ENCODE measurements at regions not wholly inside any gene's neighbourhood (a gene's known extent, or its start where the extent isn't known, plus 50 kb on each side); places are given as distances from the start of the nearest gene placed in this dataset.
"Not testable (repeated sequence)": the region's sequence is repeated elsewhere in the genome, so short reads cannot be mapped to it uniquely, and the experiment has no call there.

- not testable (repeated sequence) for DNase-seq
Measured at GRCh38 chr7:116373229-116373628, 126.3 kb upstream of the CAV2 start.

- no peak for DNase-seq
Measured at GRCh38 chr7:116377721-116378120, 121.8 kb upstream of the CAV2 start.

GRCh38 chr7:116380025-116380424 lies 119.5 kb upstream of the CAV2 start:
- DNase-seq, result no peak

GRCh38 chr7:116382375-116382774 lies 117.2 kb upstream of the CAV2 start:
- no peak for DNase-seq

GRCh38 chr7:116384936-116385635 lies 114.5 kb upstream of the CAV2 start:
- no peak for DNase-seq

- no peak for DNase-seq
Measured at GRCh38 chr7:116386674-116387073, 112.9 kb upstream of the CAV2 start.

GRCh38 chr7:116390363-116390762 lies 109.2 kb upstream of the CAV2 start:
- DNase-seq, result no peak

- DNase-seq, result no peak
Measured at GRCh38 chr7:116392806-116393205, 106.7 kb upstream of the CAV2 start.

GRCh38 chr7:116393654-116394053 lies 105.9 kb upstream of the CAV2 start:
- DNase-seq, result no peak

- no peak for DNase-seq
Measured at GRCh38 chr7:116394106-116394505, 105.4 kb upstream of the CAV2 start.

- no peak for DNase-seq
Measured at GRCh38 chr7:116395141-116395791, 104.3 kb upstream of the CAV2 start.

- DNase-seq, result no peak
Measured at GRCh38 chr7:116398672-116399071, 100.9 kb upstream of the CAV2 start.

- peak; percentile 35 for DNase-seq
Measured at GRCh38 chr7:116399819-116400218, 99.7 kb upstream of the CAV2 start.

GRCh38 chr7:116400522-116400921 lies 99.0 kb upstream of the CAV2 start:
- no peak for DNase-seq

- DNase-seq, result no peak
Measured at GRCh38 chr7:116401711-116402110, 97.8 kb upstream of the CAV2 start.

GRCh38 chr7:116403265-116403664 lies 96.3 kb upstream of the CAV2 start:
- peak; percentile 27 for DNase-seq

GRCh38 chr7:116404389-116404788 lies 95.1 kb upstream of the CAV2 start:
- no peak for DNase-seq

- no peak for DNase-seq
Measured at GRCh38 chr7:116405810-116406209, 93.7 kb upstream of the CAV2 start.

GRCh38 chr7:116407165-116407564 lies 92.4 kb upstream of the CAV2 start:
- DNase-seq, result no peak

GRCh38 chr7:116408166-116408565 lies 91.4 kb upstream of the CAV2 start:
- no peak for DNase-seq

GRCh38 chr7:116408831-116409453 lies 90.6 kb upstream of the CAV2 start:
- not testable (repeated sequence) for DNase-seq

GRCh38 chr7:116410694-116411093 lies 88.8 kb upstream of the CAV2 start:
- not testable (repeated sequence) for DNase-seq
